Endodermal cell (in vitro differentiated cells): ENCODE measurements at regions not wholly inside any gene's neighbourhood (a gene's known extent, or its start where the extent isn't known, plus 50 kb on each side); places are given as distances from the start of the nearest gene placed in this dataset.

Source experiments
- DNase-seq: peaks from one replicate; pipeline ENCODE4 v3.0.0-alpha.2; 2017
- H3K27ac ChIP-seq: 2 replicates; pipeline ENCODE4 v1.5.1; 2013; ENCODE audit warnings: mild to moderate bottlenecking, low read depth, low read length, moderate library complexity
- H3K27me3 ChIP-seq: 2 replicates; pipeline ENCODE4 v1.6.1; 2013; ENCODE audit warnings: mild to moderate bottlenecking, low read length, moderate library complexity; ENCODE audit not compliant: insufficient read depth, control insufficient read depth, poor library complexity, severe bottlenecking
- H3K36me3 ChIP-seq: 2 replicates; pipeline ENCODE4 v1.7.0; 2013; ENCODE audit warnings: mild to moderate bottlenecking, low read length, moderate library complexity; ENCODE audit not compliant: control insufficient read depth, insufficient read depth
- H3K4me1 ChIP-seq: one replicate; pipeline ENCODE4 v1.7.0; 2013; ENCODE audit warnings: low read length; ENCODE audit not compliant: control insufficient read depth, insufficient read depth
- H3K4me3 ChIP-seq: 2 replicates; pipeline ENCODE4 v1.5.1; 2013; ENCODE audit warnings: mild to moderate bottlenecking, low read length, moderate library complexity
- H3K9ac ChIP-seq: 2 replicates; pipeline ENCODE4 v1.6.1; 2013; ENCODE audit warnings: mild to moderate bottlenecking, low read length, moderate library complexity; ENCODE audit not compliant: poor library complexity, severe bottlenecking; ENCODE audit errors: extremely low read depth
- H3K9me3 ChIP-seq: 2 replicates; pipeline ENCODE4 v1.6.1; 2013; ENCODE audit warnings: mild to moderate bottlenecking, low read length, moderate library complexity; ENCODE audit not compliant: control insufficient read depth
- H3K27ac Mint-ChIP-seq: 2 replicates; pipeline ENCODE4 v1.8.0; 2020; ENCODE audit warnings: mixed read lengths
- H3K27me3 Mint-ChIP-seq: 2 replicates; pipeline ENCODE4 v1.8.0; 2021; ENCODE audit warnings: mild to moderate bottlenecking, mixed read lengths; ENCODE audit not compliant: insufficient read depth
- H3K36me3 Mint-ChIP-seq: 2 replicates; pipeline ENCODE4 v1.8.0; 2020; ENCODE audit warnings: low read depth, mixed read lengths
- H3K4me1 Mint-ChIP-seq: 2 replicates; pipeline ENCODE4 v1.8.0; 2020; ENCODE audit warnings: mixed read lengths
- H3K4me3 Mint-ChIP-seq: 2 replicates; pipeline ENCODE4 v1.8.0; 2020; ENCODE audit warnings: mild to moderate bottlenecking, moderate library complexity, mixed read lengths
- H3K9me3 Mint-ChIP-seq: 2 replicates; pipeline ENCODE4 v1.8.0; 2020; ENCODE audit warnings: mild to moderate bottlenecking, mixed read lengths
- CTCF ChIP-seq: fragments of 200-600 bp; sonication (generic); conservative IDR thresholded peaks from 2 replicates; pipeline ENCODE4 v1.5.0; 2021; ENCODE audit warnings: antibody characterized with exemption, mild to moderate bottlenecking
- WGBS, 2 experiments: methylation state at CpG; one replicate each; pipeline versions ENCODE4 v1.1.5 to v1.1.7; 2013; ENCODE audit warnings: missing lambda C conversion rate in 2 of 2, mixed read lengths in 1 of 2; ENCODE audit not compliant: insufficient coverage in 1 of 2, insufficient read length in 1 of 2; 5-methylcytosine and 5-hydroxymethylcytosine counted together

GRCh38 chr5:91670122-91670521 lies 287.0 kb upstream of the ARRDC3 start:
- Histone ChIP-seq H3K4me3 (no peak overlapping the region), H3K36me3 (no peaks in the 10 kb centered on the region), H3K9me3 (no peaks in the 10 kb centered on the region), H3K27ac (peak overlapping the region; percentile 79), H3K27me3 (no peaks in the 10 kb centered on the region), H3K4me1 (peaks cover 4% of the 10 kb centered on the region), H3K9ac (no peak overlapping the region)
- Mint-ChIP-seq H3K27me3 (no peaks in the 10 kb centered on the region), H3K36me3 (no peaks in the 10 kb centered on the region), H3K9me3 (no peaks in the 10 kb centered on the region), H3K4me3 (no peak overlapping the region), H3K4me1 (peaks cover 29% of the 10 kb centered on the region), H3K27ac (peak overlapping the region; percentile 77)
- TF ChIP-seq CTCF = no peak
- WGBS, 2 experiments = 81% methylated on average over 1 of the region's 2 CpGs; no CpG with 5 or more reads in 1 of the 2 experiments
- DNase-seq = no peak

GRCh38 chr5:91668261-91668660 lies 285.1 kb upstream of the ARRDC3 start:
- H3K4me3 ChIP-seq = no peak overlapping the region
- H3K27me3 Mint-ChIP-seq = no peaks in the 10 kb centered on the region
- no peak for TF ChIP-seq CTCF
- no peaks in the 10 kb centered on the region for H3K9me3 Mint-ChIP-seq
- no peak overlapping the region for H3K27ac Mint-ChIP-seq
- no peaks in the 10 kb centered on the region for H3K27me3 ChIP-seq
- no peak for DNase-seq
- peaks cover 29% of the 10 kb centered on the region for H3K4me1 Mint-ChIP-seq
- H3K9ac ChIP-seq = no peak overlapping the region
- peaks cover 4% of the 10 kb centered on the region for H3K4me1 ChIP-seq
- H3K9me3 ChIP-seq = no peaks in the 10 kb centered on the region
- H3K36me3 ChIP-seq = no peaks in the 10 kb centered on the region
- no peak overlapping the region for H3K4me3 Mint-ChIP-seq
- H3K36me3 Mint-ChIP-seq = no peaks in the 10 kb centered on the region
- 90% methylated on average over 3 of the region's 3 CpGs; no CpG with 5 or more reads in 1 of the 2 experiments for WGBS, 2 experiments
- H3K27ac ChIP-seq = no peak overlapping the region

- Histone ChIP-seq H3K36me3 (no peaks in the 10 kb centered on the region), H3K9me3 (peaks cover 8% of the 10 kb centered on the region), H3K27me3 (no peaks in the 10 kb centered on the region), H3K27ac (no peak overlapping the region), H3K4me1 (no peaks in the 10 kb centered on the region), H3K4me3 (no peak overlapping the region), H3K9ac (no peak overlapping the region)
- no peak for DNase-seq
- Mint-ChIP-seq H3K9me3 (peaks cover 44% of the 10 kb centered on the region), H3K36me3 (peaks cover 5% of the 10 kb centered on the region), H3K4me3 (no peak overlapping the region), H3K27me3 (no peaks in the 10 kb centered on the region), H3K4me1 (no peaks in the 10 kb centered on the region), H3K27ac (no peak overlapping the region)
- no peak for TF ChIP-seq CTCF
These were observed 269.6 kb upstream of the ARRDC3 start for GRCh38 chr5:91652678-91653077.
